Transverse colon (tissue), 4 donors: ENCODE measurements at regions not wholly inside any gene's neighbourhood (a gene's known extent, or its start where the extent isn't known, plus 50 kb on each side); places are given as distances from the start of the nearest gene placed in this dataset.

Experiments used
- DNase-seq: peaks from one replicate; pipeline ENCODE4 v3.0.0-alpha.2; 2019
- H3K27ac ChIP-seq, 4 donors: fragments of 200-600 bp; sonication (generic); 2 replicates each; pipeline ENCODE4 v1.5.1; 2016 to 2018; ENCODE audit warnings: inconsistent platforms in 4 of 4
- H3K27me3 ChIP-seq: fragments of 200-600 bp; sonication (generic); 2 replicates; pipeline ENCODE4 v1.5.1; 2017; ENCODE audit warnings: inconsistent platforms
- H3K36me3 ChIP-seq, 4 donors: fragments of 200-600 bp; sonication (generic); 2 replicates each; pipeline ENCODE4 v1.5.1; 2017 to 2019; ENCODE audit warnings: inconsistent platforms in 4 of 4
- H3K4me1 ChIP-seq, 4 donors: fragments of 200-600 bp; sonication (generic); 2 replicates each; pipeline ENCODE4 v1.5.1; 2017 to 2020; ENCODE audit warnings: inconsistent platforms in 4 of 4
- H3K4me3 ChIP-seq, 4 donors: fragments of 200-600 bp; sonication (generic); 1 replicate in 1 of 4; 2 replicates in 3 of 4; pipeline versions ENCODE4 v1.5.1 to v1.6.1; 2017 to 2019; ENCODE audit warnings: inconsistent platforms in 4 of 4
- H3K9me3 ChIP-seq, 2 donors: fragments of 200-600 bp; sonication (generic); 2 replicates each; pipeline ENCODE4 v1.5.1; 2017 to 2019; ENCODE audit warnings: inconsistent platforms in 2 of 2
- EP300 ChIP-seq: sonication (generic); formaldehyde crosslinking; IDR thresholded peaks from one replicate; pipeline ENCODE4 v1.6.1; 2017; ENCODE audit warnings: antibody characterized with exemption, low read depth
- POLR2A ChIP-seq: fragments of 450-650 bp; IDR thresholded peaks from one replicate; pipeline ENCODE4 v1.6.1; 2016; ENCODE audit warnings: antibody characterized with exemption, mild to moderate bottlenecking, moderate library complexity
- POLR2AphosphoS5 ChIP-seq, 3 donors: sonication (generic); formaldehyde crosslinking; IDR thresholded peaks; one replicate each; pipeline ENCODE4 v1.6.1; 2016; ENCODE audit warnings: antibody characterized with exemption in 3 of 3
- WGBS, 2 donors: methylation state at CpG; one replicate each; pipeline ENCODE4 v1.1.5; 2018; ENCODE audit warnings: low coverage in 1 of 2; 5-methylcytosine and 5-hydroxymethylcytosine counted together
- in situ Hi-C, 4 donors: fragments of 200-750 bp; cut with MboI; loops; one replicate each; pipeline versions ENCODE4 v1.15.0 to v1.15.1; 2017; ENCODE audit warnings: low sequenced_read_pairs in 3 of 4, low pct_ligation_motif_present in 1 of 4, low pct_unique_long_range_greater_than_20kb in 1 of 4
- intact Hi-C: fragments of 100-400 bp; cut with DNase I; formaldehyde crosslinking; loops from one replicate; pipeline ENCODE4 v1.15.1; 2023; ENCODE audit warnings: low total_unique reads
- TF ChIP-seq, protein P1 (sequence below), 5 experiments: fragments of 200-600 bp in 3 of 5; fragments of 450-650 bp in 2 of 5; sonication (generic) in 3 of 5; IDR thresholded peaks; 1 replicate in 2 of 5; 2 replicates in 3 of 5; pipeline ENCODE4 v1.5.1; 2016 to 2017; ENCODE audit warnings: antibody characterized with exemption in 5 of 5, inconsistent platforms in 3 of 5, mild to moderate bottlenecking in 2 of 5, moderate library complexity in 1 of 5

DNA sequence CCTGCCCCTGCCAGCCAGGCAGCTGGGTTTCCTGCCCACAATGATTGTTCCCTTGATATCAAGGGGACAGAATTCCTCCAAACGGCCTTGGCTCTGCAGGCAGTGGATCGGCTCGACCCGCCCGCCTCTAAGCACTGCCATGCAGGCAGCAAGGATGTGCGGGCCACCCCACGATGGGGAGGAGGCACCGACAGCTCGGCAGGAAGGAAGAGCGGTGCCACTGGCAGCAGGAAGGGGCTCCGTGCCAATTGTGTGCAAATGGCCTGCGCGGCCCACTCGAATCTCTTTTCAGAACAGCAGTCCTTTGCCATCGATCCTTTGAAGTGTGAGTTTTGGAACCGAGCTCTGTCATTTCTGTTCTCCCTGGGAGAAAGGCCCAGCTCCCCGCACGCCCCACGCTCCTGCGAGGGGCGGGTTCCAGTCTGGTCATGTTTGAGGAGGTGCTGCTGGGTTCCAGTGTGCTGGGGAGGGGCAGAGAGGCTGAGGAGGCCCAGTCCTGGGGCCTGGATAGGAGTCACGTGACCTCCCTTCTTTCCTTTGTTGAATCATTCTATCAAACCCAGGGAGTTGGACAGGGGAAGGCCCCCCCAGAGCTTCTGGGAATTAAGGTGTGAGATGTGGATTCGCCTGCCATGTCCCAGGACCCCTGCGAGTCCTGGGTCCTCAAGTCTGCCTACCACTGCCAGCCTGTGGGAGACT is 406.0 kb downstream of the CTTN start:
- no peaks in the 10 kb centered on the region for H3K4me1 ChIP-seq
- no peak overlapping the region for H3K27ac ChIP-seq
- no peak overlapping the region for H3K4me3 ChIP-seq
- H3K27me3 ChIP-seq: no peaks in the 10 kb centered on the region
- in situ Hi-C loops: loop anchor here in 3 of 4 donors (25.0 kb wide), 1 partner anchor 608 kb away; no protein-coding TSS in a partner anchor
- TF ChIP-seq EP300 (no peak), POLR2A (no peak), POLR2AphosphoS5 (IDR thresholded peaks at IDR 0.05) (no peak)
- TF ChIP-seq, protein P1, sequence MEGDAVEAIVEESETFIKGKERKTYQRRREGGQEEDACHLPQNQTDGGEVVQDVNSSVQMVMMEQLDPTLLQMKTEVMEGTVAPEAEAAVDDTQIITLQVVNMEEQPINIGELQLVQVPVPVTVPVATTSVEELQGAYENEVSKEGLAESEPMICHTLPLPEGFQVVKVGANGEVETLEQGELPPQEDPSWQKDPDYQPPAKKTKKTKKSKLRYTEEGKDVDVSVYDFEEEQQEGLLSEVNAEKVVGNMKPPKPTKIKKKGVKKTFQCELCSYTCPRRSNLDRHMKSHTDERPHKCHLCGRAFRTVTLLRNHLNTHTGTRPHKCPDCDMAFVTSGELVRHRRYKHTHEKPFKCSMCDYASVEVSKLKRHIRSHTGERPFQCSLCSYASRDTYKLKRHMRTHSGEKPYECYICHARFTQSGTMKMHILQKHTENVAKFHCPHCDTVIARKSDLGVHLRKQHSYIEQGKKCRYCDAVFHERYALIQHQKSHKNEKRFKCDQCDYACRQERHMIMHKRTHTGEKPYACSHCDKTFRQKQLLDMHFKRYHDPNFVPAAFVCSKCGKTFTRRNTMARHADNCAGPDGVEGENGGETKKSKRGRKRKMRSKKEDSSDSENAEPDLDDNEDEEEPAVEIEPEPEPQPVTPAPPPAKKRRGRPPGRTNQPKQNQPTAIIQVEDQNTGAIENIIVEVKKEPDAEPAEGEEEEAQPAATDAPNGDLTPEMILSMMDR (IDR thresholded peaks at IDR 0.05): no peak
- 77% methylated on average over 24 of the region's 24 CpGs; no CpG with 5 or more reads in 1 of the 2 donors for WGBS, 2 donors
- H3K9me3 ChIP-seq: no peaks in the 10 kb centered on the region
- intact Hi-C loops: no loop called here
- no peak for DNase-seq
- H3K36me3 ChIP-seq: no peaks in the 10 kb centered on the region

DNA sequence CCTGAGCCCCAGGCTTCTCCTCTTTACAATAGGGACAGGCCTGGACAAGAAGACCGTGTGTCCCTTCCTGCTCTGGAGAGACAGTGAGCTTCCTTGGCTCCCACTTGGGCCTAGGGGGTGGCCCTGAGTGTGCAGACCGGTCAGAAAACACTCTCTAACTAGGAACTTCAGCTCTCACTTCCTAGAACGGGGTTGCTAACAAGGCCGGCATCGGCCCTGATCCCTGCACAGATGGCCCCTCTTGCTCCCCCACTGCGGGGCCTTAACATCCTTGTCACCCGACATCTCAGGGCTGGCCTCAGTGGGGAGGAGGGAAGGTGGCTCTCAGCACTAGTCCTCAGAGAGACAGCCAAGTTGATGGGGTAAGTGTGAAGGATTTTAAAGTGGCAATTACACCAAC is 406.9 kb downstream of the CTTN start:
- TF ChIP-seq POLR2AphosphoS5 (IDR thresholded peaks at IDR 0.05) (no peak), POLR2A (no peak), EP300 (no peak)
- TF ChIP-seq, protein P1 (IDR thresholded peaks at IDR 0.05): no peak
- intact Hi-C loops: no loop called here
- 86% methylated on average over 7 of the region's 7 CpGs; no CpG with 5 or more reads in 1 of the 2 donors for WGBS, 2 donors
- no peaks in the 10 kb centered on the region for H3K4me1 ChIP-seq
- DNase-seq: no peak
- H3K36me3 ChIP-seq: no peaks in the 10 kb centered on the region
- H3K27me3 ChIP-seq: no peaks in the 10 kb centered on the region
- H3K4me3 ChIP-seq: no peak overlapping the region
- no peak overlapping the region for H3K27ac ChIP-seq
- H3K9me3 ChIP-seq: no peaks in the 10 kb centered on the region
- in situ Hi-C loops: loop anchor here in 3 of 4 donors (25.0 kb wide), 1 partner anchor 607 kb away; no protein-coding TSS in a partner anchor

DNA sequence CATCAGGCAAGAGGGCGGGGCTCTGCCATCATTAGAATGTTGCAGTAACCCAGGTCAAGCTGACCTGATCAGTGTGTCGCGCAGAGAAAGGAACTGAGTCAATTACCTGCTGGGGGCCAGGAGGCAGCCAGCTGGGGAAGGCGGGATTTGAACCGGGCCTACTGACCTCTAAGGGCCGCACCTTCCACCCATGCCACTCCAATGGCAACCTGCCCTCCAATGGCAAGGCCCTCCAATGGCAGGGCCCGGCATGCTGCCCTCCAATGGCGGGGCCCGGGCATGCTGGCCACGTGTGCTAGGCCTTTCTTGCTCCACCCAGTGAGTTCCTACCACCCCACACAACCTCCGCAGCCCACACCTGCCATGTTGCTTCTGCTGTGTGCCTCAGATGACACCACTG is 407.6 kb downstream of the CTTN start:
- WGBS, 2 donors: 80 to 92% methylated on average over 1 to 11 of the region's 11 CpGs
- Histone ChIP-seq H3K27me3 (no peaks in the 10 kb centered on the region), H3K9me3 (no peaks in the 10 kb centered on the region), H3K27ac (no peak overlapping the region), H3K4me1 (no peaks in the 10 kb centered on the region), H3K4me3 (no peak overlapping the region), H3K36me3 (no peaks in the 10 kb centered on the region)
- DNase-seq: no peak
- in situ Hi-C loops: loop anchor here in 3 of 4 donors (25.0 kb wide), 1 partner anchor 606 kb away; no protein-coding TSS in a partner anchor
- intact Hi-C loops: no loop called here
- no peak for TF ChIP-seq POLR2A

DNA sequence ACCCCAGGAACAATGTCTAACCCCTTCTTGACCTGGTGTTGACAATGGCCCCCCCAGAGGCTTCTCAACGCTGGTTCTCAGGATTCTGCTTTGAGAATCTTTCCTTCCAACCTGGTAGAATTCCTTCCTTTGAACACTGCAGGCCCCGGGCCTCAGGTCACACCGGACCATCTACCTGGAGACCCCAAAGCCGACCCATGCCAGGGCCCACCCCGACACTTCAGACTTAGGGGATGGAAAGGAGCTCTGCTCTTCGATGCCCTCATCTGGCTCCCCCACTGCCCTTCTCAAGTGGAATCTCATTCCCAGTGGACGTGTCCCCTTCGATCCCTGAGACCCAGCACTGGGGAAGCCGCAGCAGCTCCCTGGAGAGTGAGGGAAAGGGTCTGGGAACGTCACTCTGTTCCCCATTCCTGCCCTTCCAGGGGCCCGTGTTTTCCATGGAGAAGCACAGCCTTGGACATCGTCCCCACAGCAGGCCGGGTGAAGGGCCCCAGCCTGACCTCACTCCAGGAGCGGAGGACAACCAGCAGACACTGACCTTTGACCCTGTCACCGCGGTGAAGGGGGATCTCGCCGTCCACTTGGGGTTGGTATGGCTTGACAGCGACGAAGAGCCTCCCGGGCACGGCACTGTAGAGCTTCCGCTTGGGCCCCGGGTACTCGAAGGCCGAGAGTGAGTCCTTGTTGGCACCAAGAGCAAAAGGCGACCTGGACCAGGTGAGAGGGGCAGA is 408.3 kb downstream of the CTTN start:
- Histone ChIP-seq H3K36me3 (no peaks in the 10 kb centered on the region), H3K9me3 (no peaks in the 10 kb centered on the region), H3K4me1 (no peaks in the 10 kb centered on the region), H3K4me3 (no peak overlapping the region), H3K27ac (no peak overlapping the region), H3K27me3 (no peaks in the 10 kb centered on the region)
- in situ Hi-C loops (loop anchor here in 3 of 4 donors (25.0 kb wide), 1 partner anchor 606 kb away; no protein-coding TSS in a partner anchor), intact Hi-C loops (no loop called here)
- no peak for DNase-seq
- 81 to 94% methylated on average over 8 to 27 of the region's 27 CpGs for WGBS, 2 donors
- TF ChIP-seq, protein P1 (IDR thresholded peaks at IDR 0.05): no peak
- TF ChIP-seq POLR2A: no peak
- no peak for TF ChIP-seq EP300
- TF ChIP-seq POLR2AphosphoS5 (IDR thresholded peaks at IDR 0.05): no peak
